GM18499 (cell line): ENCODE measurements at regions not wholly inside any gene's neighbourhood (a gene's known extent, or its start where the extent isn't known, plus 50 kb on each side); places are given as distances from the start of the nearest gene placed in this dataset.
"Not testable (repeated sequence)": the region's sequence is repeated elsewhere in the genome, so short reads cannot be mapped to it uniquely, and the experiment has no call there.

ENCODE experiments used
- ATAC-seq: cut with Tn5 transposase; IDR thresholded peaks from one replicate; pipeline ENCODE4 v1.9.1; 2021; ENCODE audit warnings: moderate number of reproducible peaks; ENCODE audit not compliant: insufficient read depth, unreplicated experiment

- no peak for ATAC-seq
Measured at GRCh38 chr15:38846346-38846745, 281.7 kb upstream of the RASGRP1 start.

DNA sequence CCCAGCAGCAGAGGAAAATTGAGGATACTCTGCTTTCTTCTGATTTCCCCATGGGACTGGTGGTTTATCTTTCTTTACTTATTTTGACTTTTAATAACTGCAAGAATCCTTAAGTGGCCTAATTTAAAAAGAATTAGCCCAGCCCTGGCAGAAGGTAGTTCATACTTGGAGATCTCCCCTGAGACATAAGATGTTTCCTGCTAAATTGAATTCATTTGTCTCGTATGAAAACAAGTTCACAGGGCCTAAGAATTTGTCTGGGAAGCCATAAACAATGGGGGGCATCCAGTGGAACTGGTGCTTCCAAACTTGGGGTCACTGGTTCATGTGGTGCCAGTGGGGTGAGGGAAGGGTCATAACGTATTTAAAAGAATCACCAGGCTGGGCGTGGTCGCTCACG, 283.1 kb upstream of the RASGRP1 start:
- ATAC-seq, result no peak

- no peak for ATAC-seq
Measured at GRCh38 chr15:38849046-38849445, 284.4 kb upstream of the RASGRP1 start.

GRCh38 chr15:38852188-38852587, 287.6 kb upstream of the RASGRP1 start:
- not testable (repeated sequence) for ATAC-seq

DNA sequence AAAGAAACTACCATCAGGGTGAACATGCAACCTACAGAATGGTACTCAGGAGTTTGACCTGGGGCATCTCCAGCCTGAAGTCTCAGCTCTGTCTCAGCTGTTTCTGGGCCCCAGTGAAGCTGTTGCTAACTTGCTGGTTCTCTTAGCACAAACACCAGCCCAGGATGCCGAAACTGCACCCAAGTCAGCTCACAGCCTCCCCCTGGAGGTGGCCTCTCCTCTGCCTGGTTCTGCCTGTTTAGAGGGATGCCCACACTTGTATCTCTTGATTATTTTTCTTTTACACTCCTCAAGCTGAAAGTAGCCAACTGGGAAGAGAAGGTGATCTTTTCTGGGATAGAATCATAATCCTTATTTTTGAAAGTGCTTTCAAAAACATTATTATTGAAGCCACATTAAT, 289.0 kb upstream of the RASGRP1 start:
- ATAC-seq, result no peak

- ATAC-seq, result no peak
Measured at GRCh38 chr15:38854506-38854905, 289.9 kb upstream of the RASGRP1 start.

DNA sequence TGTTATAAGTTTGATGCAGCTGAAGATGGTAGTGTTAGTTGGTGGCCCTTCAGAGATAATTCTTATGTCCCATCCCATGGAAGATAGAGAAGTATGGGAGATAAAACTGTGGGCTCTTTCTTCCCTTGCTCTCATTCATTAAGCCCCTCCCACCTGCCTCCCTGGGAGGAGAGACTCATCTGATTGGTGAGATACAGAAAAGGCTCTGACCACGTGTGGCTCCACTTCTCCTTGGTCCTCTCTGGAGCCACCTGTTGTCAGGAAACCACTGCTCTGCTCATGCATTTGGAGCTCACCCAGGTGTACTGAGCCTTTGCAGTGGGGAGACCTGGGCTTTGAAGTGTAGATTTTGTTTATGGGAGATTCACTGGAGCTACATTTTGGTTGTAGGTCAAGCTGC, 293.2 kb upstream of the RASGRP1 start:
- no peak for ATAC-seq

GRCh38 chr15:38859574-38859973, 295.0 kb upstream of the RASGRP1 start:
- no peak for ATAC-seq

GRCh38 chr15:38860253-38860652, 295.6 kb upstream of the RASGRP1 start:
- ATAC-seq, result no peak

GRCh38 chr15:38860674-38861073, 296.1 kb upstream of the RASGRP1 start:
- no peak for ATAC-seq

GRCh38 chr15:38861108-38861507, 296.5 kb upstream of the RASGRP1 start:
- ATAC-seq, result no peak

- no peak for ATAC-seq
Measured at GRCh38 chr15:38862099-38862498, 297.5 kb upstream of the RASGRP1 start.

DNA sequence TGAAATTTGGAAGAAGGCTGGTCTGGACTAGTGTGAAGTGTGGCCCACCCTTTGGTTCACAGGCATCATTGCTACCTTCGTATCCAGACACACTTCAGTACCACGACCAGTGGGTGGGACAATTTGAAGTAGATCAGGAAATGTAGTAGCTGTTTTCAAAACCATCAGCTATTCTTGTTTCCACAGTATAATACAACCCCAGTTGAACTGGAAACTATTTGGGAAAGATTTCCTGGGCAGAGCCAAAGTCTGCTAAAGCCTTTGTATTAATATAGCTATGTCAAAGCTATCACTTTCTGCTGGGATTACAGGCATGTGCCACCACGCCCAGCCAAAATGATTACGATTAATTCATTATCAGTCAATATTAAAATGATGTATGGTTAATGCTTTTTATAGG, 298.8 kb upstream of the RASGRP1 start:
- ATAC-seq, result no peak

DNA sequence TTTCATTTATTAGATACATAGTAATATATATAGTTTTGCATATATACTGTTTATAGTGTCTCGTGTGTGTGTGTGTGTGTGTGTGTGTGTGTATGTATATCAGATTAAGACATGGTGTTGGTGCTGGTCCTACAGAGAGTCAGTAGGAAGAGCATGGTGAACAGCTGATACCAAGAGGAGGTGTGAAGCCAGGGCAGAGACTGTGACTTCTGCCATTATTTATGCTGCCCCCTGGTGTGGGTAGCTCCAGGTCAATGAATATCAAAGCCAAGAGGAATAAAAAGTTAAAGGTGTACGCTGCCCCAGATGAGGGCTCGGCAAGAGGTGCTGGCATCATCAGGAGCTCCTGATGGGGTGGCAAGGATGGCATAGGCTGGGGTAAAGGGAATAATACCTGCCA, 299.5 kb upstream of the RASGRP1 start:
- no peak for ATAC-seq

- no peak for ATAC-seq
Measured at GRCh38 chr15:38864827-38865581, 300.4 kb upstream of the RASGRP1 start.

- ATAC-seq, result no peak
Measured at GRCh38 chr15:38867556-38867955, 302.9 kb upstream of the RASGRP1 start.

GRCh38 chr15:38868326-38869114, 303.9 kb upstream of the RASGRP1 start:
- no peak for ATAC-seq

DNA sequence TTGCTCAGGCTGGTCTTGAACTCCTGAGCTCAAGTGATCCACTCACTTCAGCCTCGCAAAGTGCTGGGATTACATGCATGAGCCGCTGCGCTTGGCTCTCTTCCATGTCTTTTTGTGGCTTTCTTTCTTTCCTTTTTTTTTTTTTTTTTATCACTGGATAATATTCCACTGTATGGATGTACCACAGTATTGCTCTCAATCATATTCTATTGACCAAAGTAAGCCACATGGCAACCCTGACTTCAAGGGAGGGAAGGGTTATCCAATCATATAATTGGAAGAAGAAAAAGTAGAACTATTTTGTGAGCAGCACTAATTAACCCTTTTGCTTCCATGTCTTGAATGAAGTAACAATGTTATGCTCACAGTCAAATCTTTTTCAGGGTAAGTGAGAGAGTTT, 307.0 kb upstream of the RASGRP1 start:
- ATAC-seq, result no peak

GRCh38 chr15:38872732-38873131, 308.1 kb upstream of the RASGRP1 start:
- ATAC-seq, result no peak

GRCh38 chr15:38873158-38873557, 308.5 kb upstream of the RASGRP1 start:
- ATAC-seq, result no peak

DNA sequence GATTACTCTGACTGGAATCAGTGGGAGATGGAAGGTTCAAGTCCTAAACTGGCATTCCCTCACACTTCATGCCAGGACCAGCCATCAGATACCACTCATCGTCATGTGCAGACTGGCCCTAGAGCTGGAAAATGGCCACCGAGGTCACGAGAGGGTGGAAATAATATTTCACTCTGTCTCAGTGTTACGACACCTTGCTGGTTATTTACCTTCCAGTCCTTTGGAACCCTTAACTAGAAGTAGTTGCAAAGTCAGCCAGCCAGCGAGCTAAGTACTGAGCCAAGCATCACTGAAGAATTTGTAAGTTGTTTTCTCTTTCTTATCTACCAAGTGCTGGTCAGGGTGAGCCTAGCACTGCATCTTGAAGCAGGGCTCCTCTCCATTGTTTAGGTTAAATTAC, 309.9 kb upstream of the RASGRP1 start:
- ATAC-seq, result no peak

GRCh38 chr15:38876211-38876610, 311.6 kb upstream of the RASGRP1 start:
- no peak for ATAC-seq
